Ammon's horn (tissue), 1 donor: ENCODE measurements at regions not wholly inside any gene's neighbourhood (a gene's known extent, or its start where the extent isn't known, plus 50 kb on each side); places are given as distances from the start of the nearest gene placed in this dataset.
"Not testable (repeated sequence)": the region's sequence is repeated elsewhere in the genome, so short reads cannot be mapped to it uniquely, and the experiment has no call there.

Experiments
- DNase-seq: peaks from one replicate; pipeline ENCODE4 v3.0.0-alpha.2; 2016; ENCODE audit warnings: low spot score

DNA sequence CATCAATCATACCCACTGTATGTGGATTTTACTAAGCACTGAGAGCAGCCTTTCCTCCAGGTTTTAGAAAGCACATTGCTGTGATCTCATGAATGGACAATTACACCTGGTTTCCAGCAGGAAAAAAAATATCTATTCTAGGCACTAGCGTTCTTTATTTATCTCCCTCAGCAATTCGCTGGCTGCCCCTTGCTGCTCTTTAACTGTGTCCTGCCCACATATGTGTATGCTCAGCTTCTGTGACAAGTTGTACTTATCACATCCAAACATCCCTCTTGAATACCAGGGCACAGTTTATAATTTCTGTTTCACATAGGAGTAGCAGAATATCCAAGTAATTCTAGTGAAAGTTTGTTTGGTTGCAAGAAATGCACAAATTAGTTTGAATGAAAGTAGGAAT is 146.8 kb downstream of the USP46 start:
- DNase-seq = no peak

DNA sequence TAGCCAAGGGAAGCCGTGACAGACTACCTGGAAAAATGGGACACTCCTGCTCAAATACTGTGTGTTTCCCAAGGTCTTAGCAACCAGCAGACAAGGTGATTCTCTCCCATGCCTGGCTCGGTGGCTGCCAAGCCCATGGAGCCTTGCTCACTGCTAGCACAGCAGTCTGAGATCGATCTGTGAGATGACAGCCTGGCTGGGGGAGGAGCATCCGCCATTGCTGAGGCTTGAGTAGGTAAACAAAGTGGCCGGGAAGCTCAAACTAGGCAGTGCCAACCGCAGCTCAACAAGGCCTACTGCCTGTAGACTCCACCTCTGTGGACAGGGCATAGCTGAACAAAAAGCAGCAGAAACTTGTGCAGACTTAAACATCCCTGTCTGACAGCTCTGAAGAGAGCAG is 137.0 kb downstream of the USP46 start:
- DNase-seq = not testable (repeated sequence)

DNA sequence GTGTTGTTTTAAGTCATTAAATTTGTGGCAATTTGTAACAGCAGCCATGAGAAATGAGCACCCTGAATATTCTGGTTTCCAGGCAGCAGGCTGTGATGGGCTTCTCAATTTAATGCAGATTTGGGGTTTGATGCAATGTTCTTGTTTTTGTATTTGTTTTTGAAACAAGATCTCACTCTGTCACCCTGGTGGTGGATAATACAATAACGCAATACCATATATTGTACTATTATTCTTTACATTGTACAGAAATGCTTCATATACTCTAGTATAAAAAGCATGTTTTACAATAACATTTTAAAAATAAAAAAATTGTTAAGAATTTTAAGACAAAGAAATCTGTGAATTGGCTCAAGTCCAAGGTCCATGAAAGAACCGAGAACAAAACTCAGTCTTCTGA is 129.1 kb downstream of the USP46 start:
- DNase-seq = no peak

DNA sequence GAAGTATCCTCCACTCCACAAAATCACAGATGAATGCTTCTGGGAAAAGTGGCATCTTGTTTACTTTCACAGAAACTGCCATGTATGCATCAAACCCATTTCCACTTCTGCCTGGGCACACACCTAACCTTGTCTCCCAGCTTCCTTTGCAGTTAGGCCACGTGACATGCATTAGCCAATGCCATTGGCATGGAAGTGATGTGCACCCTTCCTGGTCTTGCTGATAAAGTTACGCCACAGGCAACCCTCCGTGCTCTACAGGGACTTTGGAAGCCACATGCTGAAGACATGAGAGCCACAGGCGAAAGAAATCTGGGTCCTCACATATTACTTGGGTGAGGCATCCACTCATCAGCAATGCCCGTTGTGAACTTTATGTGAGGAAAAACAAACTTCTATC is 123.3 kb downstream of the USP46 start:
- no peak for DNase-seq
